OCI-LY7 (cell line): ENCODE measurements at regions not wholly inside any gene's neighbourhood (a gene's known extent, or its start where the extent isn't known, plus 50 kb on each side); places are given as distances from the start of the nearest gene placed in this dataset.

Source experiments
- BruUV-seq: library from RNA; stranded (reverse); fragments of 400-500 nt; replicated peaks from 2 replicates; lab custom pipeline; 2021; lab: Mats Ljungman, UMichigan
- CTCF ChIA-PET: fragments of 300-600 bp; sonication (Branson Sonifier 250); formaldehyde crosslinking; loops from one replicate; lab custom pipeline; 2022; ENCODE audit warnings: antibody characterized with exemption; ENCODE audit not compliant: unreplicated experiment; lab: Charles Lee
- POLR2A ChIA-PET: fragments of 300-600 bp; sonication (Branson Sonifier 250); formaldehyde crosslinking; loops from one replicate; lab custom pipeline; 2022; ENCODE audit warnings: antibody characterized with exemption; lab: Charles Lee
- DNase-seq: peaks from one replicate; pipeline ENCODE4 v3.0.0-alpha.2; 2015; ENCODE audit warnings: low spot score
- H2AFZ ChIP-seq: fragments of 200-600 bp; sonication (generic), shearing (Covaris generic); 2 replicates; pipeline ENCODE4 v1.6.1; 2014; ENCODE audit warnings: mild to moderate bottlenecking, antibody characterized with exemption, low read length, moderate library complexity
- H3K27ac ChIP-seq: fragments of 200-600 bp; sonication (generic); 2 replicates; pipeline ENCODE4 v1.5.1; 2014; ENCODE audit warnings: mixed run types, low read depth, mild to moderate bottlenecking, moderate library complexity, low read length, inconsistent platforms; ENCODE audit not compliant: poor library complexity, severe bottlenecking
- H3K36me3 ChIP-seq: fragments of 200-600 bp; sonication (generic); 2 replicates; pipeline ENCODE4 v1.6.1; 2014; ENCODE audit warnings: mild to moderate bottlenecking, antibody characterized with exemption, low read length, moderate library complexity, mixed read lengths; ENCODE audit not compliant: insufficient read depth
- H3K4me1 ChIP-seq: fragments of 200-600 bp; sonication (generic); 2 replicates; pipeline ENCODE4 v1.5.1; 2014; ENCODE audit warnings: mild to moderate bottlenecking, low read length; ENCODE audit not compliant: insufficient read depth, poor library complexity, severe bottlenecking
- H3K4me2 ChIP-seq: fragments of 200-600 bp; sonication (generic); 2 replicates; pipeline ENCODE4 v1.6.1; 2014; ENCODE audit warnings: mild to moderate bottlenecking, low read length
- H3K4me3 ChIP-seq: fragments of 200-600 bp; sonication (generic); 2 replicates; pipeline ENCODE4 v1.5.1; 2014; ENCODE audit warnings: mild to moderate bottlenecking, low read depth, low read length; ENCODE audit not compliant: poor library complexity, severe bottlenecking
- H3K79me2 ChIP-seq: fragments of 200-600 bp; sonication (generic); 2 replicates; pipeline ENCODE4 v1.6.1; 2016; ENCODE audit warnings: low read depth, mild to moderate bottlenecking, low read length, moderate library complexity, mixed read lengths; ENCODE audit not compliant: insufficient read depth
- H3K9me2 ChIP-seq: fragments of 200-600 bp; sonication (generic); 2 replicates; pipeline ENCODE4 v1.6.1; 2016; ENCODE audit warnings: mild to moderate bottlenecking, low read length, mixed read lengths; ENCODE audit not compliant: insufficient read depth
- H3K9me3 ChIP-seq: fragments of 200-600 bp; sonication (generic); 2 replicates; pipeline ENCODE4 v1.6.1; 2014; ENCODE audit warnings: mild to moderate bottlenecking, mixed run types, low read length, mixed read lengths
- H4K20me1 ChIP-seq: fragments of 200-600 bp; sonication (generic); 2 replicates; pipeline ENCODE4 v1.6.1; 2014; ENCODE audit warnings: mild to moderate bottlenecking, antibody characterized with exemption, low read length, moderate library complexity, mixed read lengths; ENCODE audit not compliant: insufficient read depth
- EZH2phosphoT487 ChIP-seq: fragments of 200-600 bp; sonication (generic); IDR thresholded peaks from 2 replicates; pipeline ENCODE4 v1.6.1; 2018; ENCODE audit warnings: low read depth, borderline replicate concordance, mild to moderate bottlenecking, mixed run types, antibody characterized with exemption, low read length, moderate library complexity, mixed read lengths
- intact Hi-C: fragments of 100-400 bp; cut with micrococcal nuclease; formaldehyde crosslinking; loops from one replicate; pipeline ENCODE4 v1.10.0; 2022; ENCODE audit not compliant: unreplicated experiment
- TF ChIP-seq, protein P1 (sequence below): fragments of 200-600 bp; sonication (generic); conservative IDR thresholded peaks from 2 replicates; pipeline ENCODE4 v1.5.1; 2014; ENCODE audit warnings: mild to moderate bottlenecking, antibody characterized with exemption, low read length, moderate library complexity, mixed read lengths

DNA sequence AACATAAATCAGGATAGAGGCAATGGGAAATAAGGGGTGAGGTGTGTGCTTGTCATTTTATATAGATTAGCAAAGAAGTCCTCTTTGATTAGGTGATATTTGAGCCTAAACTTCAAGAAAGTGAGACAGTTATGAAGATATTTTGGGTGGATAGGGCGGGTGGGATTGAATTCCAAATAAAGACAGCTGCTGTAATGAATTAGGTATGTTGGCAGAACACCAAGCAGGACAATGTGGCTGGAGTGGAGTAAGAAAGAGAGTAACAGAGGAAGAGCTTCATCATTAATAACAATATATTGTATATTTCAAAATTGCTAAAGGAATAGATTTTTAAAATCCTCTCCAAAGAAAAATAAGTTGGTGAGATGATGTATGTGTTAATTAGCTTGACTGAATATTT, 91.0 kb upstream of the CENPE start:
- CTCF ChIA-PET, result no interaction called here
- no peak overlapping the region for H3K4me2 ChIP-seq

DNA sequence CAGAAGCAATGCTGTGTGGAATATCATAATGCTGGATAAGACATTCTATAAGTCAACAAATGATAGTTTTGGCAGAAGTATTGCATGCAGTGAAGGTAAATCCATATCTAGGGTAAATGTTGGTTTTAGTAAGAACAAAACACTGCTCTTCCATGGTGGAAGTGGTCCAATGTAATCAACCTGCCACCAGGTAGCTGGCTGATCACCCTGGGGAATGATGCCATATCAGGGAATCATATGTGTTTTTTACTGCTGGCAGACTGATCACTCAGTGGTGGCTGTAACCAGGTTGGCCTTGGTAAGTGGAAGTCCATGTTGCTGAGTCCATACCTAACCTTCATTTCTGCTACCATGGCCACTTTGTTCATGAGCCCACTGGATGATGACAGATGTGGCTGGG, 74.0 kb upstream of the CENPE start:
- ChIA-PET CTCF (no interaction called here), POLR2A (no interaction called here)
- H3K4me1 ChIP-seq, result no peaks in the 10 kb centered on the region
- H3K4me2 ChIP-seq, result no peak overlapping the region
- no peak for TF ChIP-seq EZH2phosphoT487
- TF ChIP-seq, protein P1, sequence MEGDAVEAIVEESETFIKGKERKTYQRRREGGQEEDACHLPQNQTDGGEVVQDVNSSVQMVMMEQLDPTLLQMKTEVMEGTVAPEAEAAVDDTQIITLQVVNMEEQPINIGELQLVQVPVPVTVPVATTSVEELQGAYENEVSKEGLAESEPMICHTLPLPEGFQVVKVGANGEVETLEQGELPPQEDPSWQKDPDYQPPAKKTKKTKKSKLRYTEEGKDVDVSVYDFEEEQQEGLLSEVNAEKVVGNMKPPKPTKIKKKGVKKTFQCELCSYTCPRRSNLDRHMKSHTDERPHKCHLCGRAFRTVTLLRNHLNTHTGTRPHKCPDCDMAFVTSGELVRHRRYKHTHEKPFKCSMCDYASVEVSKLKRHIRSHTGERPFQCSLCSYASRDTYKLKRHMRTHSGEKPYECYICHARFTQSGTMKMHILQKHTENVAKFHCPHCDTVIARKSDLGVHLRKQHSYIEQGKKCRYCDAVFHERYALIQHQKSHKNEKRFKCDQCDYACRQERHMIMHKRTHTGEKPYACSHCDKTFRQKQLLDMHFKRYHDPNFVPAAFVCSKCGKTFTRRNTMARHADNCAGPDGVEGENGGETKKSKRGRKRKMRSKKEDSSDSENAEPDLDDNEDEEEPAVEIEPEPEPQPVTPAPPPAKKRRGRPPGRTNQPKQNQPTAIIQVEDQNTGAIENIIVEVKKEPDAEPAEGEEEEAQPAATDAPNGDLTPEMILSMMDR, result no peak
- no peak overlapping the region for H3K4me3 ChIP-seq
- H2AFZ ChIP-seq, result no peak overlapping the region
- no peak overlapping the region for H3K27ac ChIP-seq
- BruUV-seq, result no TSS peak
- no peak for DNase-seq
- no peaks in the 10 kb centered on the region for H3K79me2 ChIP-seq
- intact Hi-C loops, result no loop called here
- H3K9me2 ChIP-seq, result no peaks in the 10 kb centered on the region
- H3K36me3 ChIP-seq, result no peaks in the 10 kb centered on the region
- H4K20me1 ChIP-seq, result no peaks in the 10 kb centered on the region
- no peaks in the 10 kb centered on the region for H3K9me3 ChIP-seq

More for the DNA sequence above, 91.0 kb upstream of the CENPE start:
- no peaks in the 10 kb centered on the region for H3K9me3 ChIP-seq
- TF ChIP-seq EZH2phosphoT487, result no peak
- TF ChIP-seq, protein P1, result no peak
- H3K36me3 ChIP-seq, result no peaks in the 10 kb centered on the region
- POLR2A ChIA-PET, result interaction anchor here (0.5 to 0.6 kb wide), 2 partner anchors 57 to 1624 kb away, joined by 3 to 11 read pairs; no protein-coding TSS in a partner anchor
- DNase-seq, result no peak
- H3K4me1 ChIP-seq, result no peaks in the 10 kb centered on the region
- no peak overlapping the region for H3K27ac ChIP-seq
- intact Hi-C loops, result no loop called here
- no peaks in the 10 kb centered on the region for H3K9me2 ChIP-seq
- no peak overlapping the region for H2AFZ ChIP-seq
- H3K4me3 ChIP-seq, result no peak overlapping the region
- H3K79me2 ChIP-seq, result no peaks in the 10 kb centered on the region
- BruUV-seq, result no TSS peak
- H4K20me1 ChIP-seq, result no peaks in the 10 kb centered on the region

DNA sequence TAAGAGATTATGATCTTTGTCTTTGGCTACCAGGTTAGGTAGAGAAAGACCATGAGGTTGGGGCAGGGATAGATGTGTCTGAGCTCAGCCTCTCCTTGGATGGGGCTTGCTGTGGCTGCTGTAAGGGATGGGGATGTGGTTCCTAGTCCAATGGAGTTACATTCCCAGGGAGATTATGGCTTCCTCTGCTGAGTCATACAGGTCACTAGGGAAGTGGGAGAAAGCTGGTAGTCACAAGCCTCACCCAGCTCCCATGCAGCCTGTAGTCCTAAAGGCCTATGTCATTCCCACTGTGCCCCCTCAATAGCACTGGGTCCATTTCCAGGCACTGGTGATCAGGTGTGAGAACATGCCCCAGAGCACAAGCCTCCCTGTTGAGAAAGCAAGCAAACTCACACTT, 70.6 kb upstream of the CENPE start:
- no peak for DNase-seq
- Histone ChIP-seq H3K27ac (no peak overlapping the region), H3K4me1 (no peaks in the 10 kb centered on the region), H3K4me2 (no peak overlapping the region), H4K20me1 (no peaks in the 10 kb centered on the region), H3K36me3 (no peaks in the 10 kb centered on the region), H3K4me3 (no peak overlapping the region), H3K9me2 (no peaks in the 10 kb centered on the region), H2AFZ (no peak overlapping the region), H3K79me2 (no peaks in the 10 kb centered on the region), H3K9me3 (no peaks in the 10 kb centered on the region)
- POLR2A ChIA-PET, result no interaction called here
- TF ChIP-seq EZH2phosphoT487, result no peak
- TF ChIP-seq, protein P1, result no peak
- BruUV-seq, result no TSS peak
- CTCF ChIA-PET, result no interaction called here
- intact Hi-C loops, result no loop called here
